ENCODE measurements at regions not wholly inside any gene's neighbourhood (a gene's known extent, or its start where the extent isn't known, plus 50 kb on each side); places are given as distances from the start of the nearest gene placed in this dataset.

- no peak for ATAC-seq
- no peak for TF ChIP-seq ZFP3 (CRISPR knock-in tag; IDR thresholded peaks at IDR 0.05)
- peak; percentile 5; the same call in 1 of the 2 replicates for TF ChIP-seq TCF4 (CRISPR knock-in tag; IDR thresholded peaks at IDR 0.05; ENCODE audit: borderline replicate concordance)
These were observed 279.0 kb downstream of the PTPRU start for GRCh38 chr1:29515170-29515955.

- ATAC-seq: no peak
- TF ChIP-seq TCF4 (CRISPR knock-in tag; IDR thresholded peaks at IDR 0.05; ENCODE audit: borderline replicate concordance) (peak; percentile 44; the same call in 1 of the 2 replicates), TOX (CRISPR knock-in tag; IDR thresholded peaks at IDR 0.05; ENCODE audit: borderline replicate concordance) (no peak)
These were observed 278.2 kb downstream of the PTPRU start for GRCh38 chr1:29514361-29515169.

GRCh38 chr1:29513357-29513756 lies 277.0 kb downstream of the PTPRU start:
- TF ChIP-seq CSDC2 (CRISPR knock-in tag; IDR thresholded peaks at IDR 0.05) (no peak), ZC3H10 (CRISPR knock-in tag; IDR thresholded peaks at IDR 0.05) (no peak)

GRCh38 chr1:29511436-29511835 lies 275.1 kb downstream of the PTPRU start:
- ATAC-seq: no peak
- TF ChIP-seq POU6F1 (CRISPR knock-in tag; IDR thresholded peaks at IDR 0.05; ENCODE audit: borderline replicate concordance, low read depth): no peak
- no peak for TF ChIP-seq ZFP30 (CRISPR knock-in tag; IDR thresholded peaks at IDR 0.05)
- TF ChIP-seq RARB (CRISPR knock-in tag; IDR thresholded peaks at IDR 0.05): no peak
- TF ChIP-seq ESRRG (CRISPR knock-in tag; IDR thresholded peaks at IDR 0.05): no peak
- no peak for TF ChIP-seq CREB5 (CRISPR knock-in tag; IDR thresholded peaks at IDR 0.05; ENCODE audit: low read depth)
- no peak for TF ChIP-seq BACH2 (CRISPR knock-in tag; IDR thresholded peaks at IDR 0.05; ENCODE audit: borderline replicate concordance)
- no peak for TF ChIP-seq ARNTL (CRISPR knock-in tag; IDR thresholded peaks at IDR 0.05; ENCODE audit: borderline replicate concordance, low read depth)
- no peak for TF ChIP-seq GLIS3 (CRISPR knock-in tag; IDR thresholded peaks at IDR 0.05)
- no peak for TF ChIP-seq ZNF70 (CRISPR knock-in tag; IDR thresholded peaks at IDR 0.05)
- TF ChIP-seq TSHZ2 (CRISPR knock-in tag; IDR thresholded peaks at IDR 0.05): no peak
- TF ChIP-seq TCF4 (CRISPR knock-in tag; IDR thresholded peaks at IDR 0.05; ENCODE audit: borderline replicate concordance): no peak
- TF ChIP-seq PATZ1 (CRISPR knock-in tag; IDR thresholded peaks at IDR 0.05; ENCODE audit: borderline replicate concordance): no peak
- TF ChIP-seq CSRNP3 (CRISPR knock-in tag; IDR thresholded peaks at IDR 0.05): no peak
- TF ChIP-seq ZNF8 (CRISPR knock-in tag; IDR thresholded peaks at IDR 0.05): no peak
- no peak for TF ChIP-seq ZFP3 (CRISPR knock-in tag; IDR thresholded peaks at IDR 0.05)
- TF ChIP-seq TOX (CRISPR knock-in tag; IDR thresholded peaks at IDR 0.05; ENCODE audit: borderline replicate concordance): no peak
- TF ChIP-seq PPARA (CRISPR knock-in tag; IDR thresholded peaks at IDR 0.05; ENCODE audit: borderline replicate concordance): no peak
- no peak for TF ChIP-seq ZC3H10 (CRISPR knock-in tag; IDR thresholded peaks at IDR 0.05)
- no peak for TF ChIP-seq ZNF565 (CRISPR knock-in tag; conservative IDR thresholded peaks at IDR 0.05; ENCODE audit: low read depth)
- no peak for TF ChIP-seq OSR1 (CRISPR knock-in tag; IDR thresholded peaks at IDR 0.05)

More at GRCh38 chr1:29513357-29513756, 277.0 kb downstream of the PTPRU start:
- peak; percentile 59; the same call in 1 of the 3 replicates for ATAC-seq
